ENCODE measurements at regions not wholly inside any gene's neighbourhood (a gene's known extent, or its start where the extent isn't known, plus 50 kb on each side); places are given as distances from the start of the nearest gene placed in this dataset.

- intact Hi-C loops (cut with micrococcal nuclease), result no loop called here
Observed at GRCh38 chr7:88515301-88515700, 208.6 kb upstream of the STEAP4 start.

- intact Hi-C loops (cut with micrococcal nuclease), result no loop called here
Observed at GRCh38 chr7:88509341-88509740, 202.6 kb upstream of the STEAP4 start.

DNA sequence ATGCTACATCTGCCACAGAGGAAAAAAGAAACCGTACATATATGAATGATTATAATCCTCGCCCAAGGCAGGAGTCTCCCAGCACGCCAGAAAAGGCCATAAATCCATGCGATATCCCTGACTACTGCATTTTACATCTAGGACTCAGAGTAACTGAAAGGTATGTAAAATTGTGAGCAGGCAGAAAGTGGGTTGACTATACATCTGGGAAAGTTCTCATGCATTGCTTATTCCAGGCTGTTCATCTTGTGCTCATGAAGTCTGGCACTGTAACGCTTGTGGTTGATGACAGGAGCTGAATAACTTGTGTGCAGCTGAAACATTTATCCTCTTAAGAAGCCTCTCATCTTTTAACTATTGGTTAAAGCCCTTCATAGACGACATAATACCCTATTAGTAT lies 193.4 kb upstream of the STEAP4 start:
- intact Hi-C loops (cut with micrococcal nuclease), result no loop called here

DNA sequence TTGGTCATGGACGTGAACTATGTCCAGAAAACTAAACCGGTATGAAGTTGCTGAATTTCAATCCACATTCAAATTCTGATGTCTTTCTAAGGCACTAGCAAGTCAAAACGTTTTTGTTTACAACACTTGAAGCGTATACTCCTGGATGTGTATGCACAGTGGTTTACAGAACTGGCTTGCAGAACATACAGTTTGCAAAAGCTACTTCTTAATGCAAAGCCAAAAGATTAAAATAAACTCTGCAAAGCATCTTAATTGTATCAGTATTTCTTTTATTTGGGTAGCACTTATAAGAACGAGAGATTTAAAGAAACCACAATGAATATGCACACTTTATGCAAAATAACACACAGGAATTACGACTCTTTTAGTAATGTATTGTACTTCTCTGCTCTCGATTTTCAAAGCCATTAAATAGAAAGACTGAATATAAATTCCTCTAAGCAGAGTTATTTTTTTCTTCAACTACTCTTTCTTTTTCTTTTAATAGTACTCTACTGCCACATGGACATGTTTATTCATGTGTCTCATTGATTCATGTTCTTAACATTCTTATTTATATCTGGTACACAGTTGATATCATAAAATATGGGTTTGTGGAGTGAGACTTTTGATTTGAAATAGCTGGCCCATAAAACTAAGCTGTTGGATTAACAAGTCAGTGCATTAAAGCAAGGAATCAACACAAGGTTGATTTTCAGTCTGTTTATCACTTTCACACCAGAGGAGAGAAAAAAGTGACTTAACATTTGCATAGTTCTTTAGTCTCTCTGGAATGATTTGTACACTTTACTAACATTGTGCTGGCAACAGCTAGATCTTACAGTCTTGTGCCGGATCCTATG lies 189.4 kb upstream of the STEAP4 start:
- intact Hi-C loops (cut with micrococcal nuclease), result no loop called here

GRCh38 chr7:88492153-88492552 lies 185.5 kb upstream of the STEAP4 start:
- intact Hi-C loops (cut with micrococcal nuclease), result no loop called here

GRCh38 chr7:88490874-88491273 lies 184.2 kb upstream of the STEAP4 start:
- intact Hi-C loops (cut with micrococcal nuclease), result no loop called here

DNA sequence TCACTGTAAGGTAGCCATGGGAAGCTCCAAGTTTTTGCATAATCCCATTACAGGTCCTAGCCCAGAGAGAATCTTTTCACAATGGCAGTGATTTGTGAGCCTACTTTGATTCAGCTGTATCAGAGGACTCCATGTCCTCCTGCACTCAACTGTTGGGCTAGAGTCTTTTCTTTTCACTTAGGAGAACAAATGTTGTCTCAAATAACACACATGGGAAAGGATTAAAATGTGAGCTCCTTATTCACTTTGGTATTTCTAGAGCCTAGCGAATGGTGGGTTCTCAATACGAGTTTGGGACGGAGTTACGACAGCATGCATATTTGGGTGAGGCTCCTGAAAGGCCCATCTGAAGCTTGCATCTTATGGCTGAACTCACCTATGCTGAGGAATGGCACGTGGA lies 183.5 kb upstream of the STEAP4 start:
- intact Hi-C loops (cut with micrococcal nuclease), result no loop called here

DNA sequence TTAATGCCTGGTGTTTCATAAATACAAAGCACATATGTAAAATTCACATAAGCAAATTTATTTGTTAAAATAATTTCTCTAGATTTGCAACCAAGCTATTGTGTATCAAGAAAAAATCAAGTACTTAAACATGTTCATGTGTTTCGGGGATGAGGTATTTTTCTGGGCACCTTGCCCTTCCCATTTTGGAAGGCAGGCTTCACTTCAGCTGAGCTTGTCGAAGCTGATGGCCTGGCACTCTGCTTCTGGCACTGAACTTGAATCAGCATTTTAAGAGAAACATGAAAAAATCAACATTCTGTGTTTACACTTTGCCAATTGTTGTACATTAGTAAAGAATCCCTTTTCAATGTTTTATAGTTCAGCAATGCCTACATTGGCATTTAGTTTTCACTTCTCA lies 179.1 kb upstream of the STEAP4 start:
- intact Hi-C loops (cut with micrococcal nuclease), result no loop called here

DNA sequence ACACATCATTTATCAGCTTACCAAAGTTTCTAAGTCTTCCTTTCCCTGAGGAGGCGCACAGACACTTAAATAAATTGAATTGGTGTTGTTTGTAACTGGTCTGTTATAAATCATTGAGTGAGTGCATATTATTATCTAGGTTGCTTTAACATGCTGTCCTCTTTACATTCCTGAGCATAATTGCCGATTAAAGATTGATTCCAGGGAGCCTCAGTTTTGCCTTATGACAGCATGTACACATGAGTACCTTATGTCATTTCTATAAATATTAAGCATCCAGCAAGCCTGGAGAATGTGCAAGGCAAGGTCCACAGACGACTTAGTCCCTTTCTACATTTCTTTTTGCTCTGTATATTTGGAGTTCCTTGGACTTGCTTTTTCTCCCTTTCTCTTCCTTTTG lies 177.9 kb upstream of the STEAP4 start:
- intact Hi-C loops (cut with micrococcal nuclease), result no loop called here

DNA sequence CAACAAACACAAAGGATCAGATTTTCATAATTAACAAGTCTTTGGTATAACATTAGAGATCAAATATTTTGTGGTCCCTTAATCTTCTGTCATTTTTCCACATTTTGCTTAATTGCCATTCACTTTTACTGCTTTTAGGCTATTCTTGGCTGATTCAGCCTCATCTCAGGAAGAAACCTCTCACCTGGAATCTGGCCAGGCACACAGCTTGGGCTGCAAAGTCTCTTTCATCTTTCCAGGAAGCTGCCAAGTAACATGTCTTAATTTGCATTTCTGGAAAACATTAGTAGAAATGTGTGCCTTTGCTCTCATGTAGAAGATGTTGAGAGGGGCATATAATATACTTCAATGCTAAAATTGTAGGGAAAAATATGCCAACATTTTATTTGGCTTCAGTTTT lies 174.2 kb upstream of the STEAP4 start:
- intact Hi-C loops (cut with micrococcal nuclease), result no loop called here

- intact Hi-C loops (cut with micrococcal nuclease), result no loop called here
Observed at GRCh38 chr7:88480271-88480670, 173.6 kb upstream of the STEAP4 start.

GRCh38 chr7:88477976-88478375 lies 171.3 kb upstream of the STEAP4 start:
- intact Hi-C loops (cut with micrococcal nuclease), result no loop called here

DNA sequence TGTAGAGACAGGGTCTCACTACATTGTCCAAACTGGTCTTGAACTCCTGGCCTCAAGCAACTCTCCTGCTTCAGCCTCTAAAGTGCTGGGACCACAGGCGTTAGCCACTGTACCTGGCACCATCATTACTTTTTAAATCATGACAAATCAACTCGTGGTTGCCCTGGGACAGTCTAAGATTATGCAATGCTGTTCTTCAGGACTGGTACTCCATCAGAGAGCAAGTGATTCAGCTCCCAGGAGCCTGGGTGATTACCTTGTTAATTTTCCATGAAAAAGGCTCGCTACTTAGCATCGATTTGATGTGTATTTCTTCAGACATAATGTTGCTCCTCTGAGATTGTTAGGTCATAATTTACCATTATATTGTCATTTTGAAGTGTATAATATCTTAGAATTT lies 158.9 kb upstream of the STEAP4 start:
- intact Hi-C loops (cut with micrococcal nuclease), result no loop called here

DNA sequence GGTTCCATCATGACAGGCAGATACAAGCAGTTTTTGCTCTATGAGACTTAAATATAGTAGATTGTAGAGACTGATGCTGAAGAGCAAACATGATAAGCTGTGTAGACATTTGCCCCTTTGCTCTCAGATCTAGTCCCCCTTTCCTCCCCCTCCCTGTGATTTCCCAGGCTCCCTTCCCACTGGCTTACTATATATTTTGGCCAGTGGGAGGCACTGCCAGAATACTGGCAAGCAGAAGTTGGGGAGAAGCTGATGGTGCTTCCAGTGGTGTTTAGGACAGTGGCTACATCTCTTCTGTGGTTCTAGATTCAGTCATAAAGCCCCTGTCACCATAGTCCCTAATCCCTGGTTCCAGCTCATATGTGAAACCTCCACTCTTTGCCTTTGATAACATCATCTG lies 156.1 kb upstream of the STEAP4 start:
- intact Hi-C loops (cut with micrococcal nuclease), result no loop called here

DNA sequence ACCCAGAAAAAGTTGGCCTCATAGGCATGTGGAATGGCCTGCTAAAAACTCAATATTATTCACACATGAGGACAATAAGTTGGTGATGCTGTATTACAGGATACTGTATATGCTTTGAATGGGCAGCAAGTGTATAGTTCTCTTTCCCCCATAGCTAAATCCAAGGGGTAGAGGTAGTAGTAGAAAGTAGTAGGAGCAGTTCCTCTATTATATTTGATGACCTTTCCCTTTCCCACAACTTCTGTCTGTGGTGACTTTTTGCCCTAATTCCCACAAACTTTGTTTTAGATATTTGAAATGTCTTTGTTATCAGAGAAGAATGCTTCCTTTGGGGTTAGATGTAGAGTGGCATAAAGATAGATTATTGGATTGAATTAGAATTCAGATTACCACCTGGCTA lies 154.0 kb upstream of the STEAP4 start:
- intact Hi-C loops (cut with micrococcal nuclease), result no loop called here

DNA sequence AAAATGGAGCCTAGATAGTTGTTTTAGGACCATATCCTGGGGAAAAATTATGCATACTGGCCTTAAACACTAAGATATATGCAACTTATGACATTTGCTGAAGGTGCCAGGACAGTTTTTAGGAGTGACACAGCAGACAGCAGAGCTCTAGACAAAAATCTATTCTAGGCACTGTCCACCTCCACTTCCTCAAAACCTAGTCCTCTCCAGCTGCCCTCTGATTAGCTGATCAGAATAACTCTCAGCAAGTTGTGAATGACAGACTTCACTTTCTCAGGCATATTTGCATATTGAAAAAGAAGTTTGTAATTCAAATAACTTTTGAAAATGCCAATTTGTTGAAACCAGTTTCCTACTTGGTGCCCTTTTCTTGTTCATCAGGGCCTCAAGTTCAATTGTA lies 152.3 kb upstream of the STEAP4 start:
- intact Hi-C loops (cut with micrococcal nuclease), result no loop called here

- intact Hi-C loops (cut with micrococcal nuclease), result no loop called here
Observed at GRCh38 chr7:88458279-88458678, 151.6 kb upstream of the STEAP4 start.

- intact Hi-C loops (cut with micrococcal nuclease), result no loop called here
Observed at GRCh38 chr7:88457320-88457719, 150.6 kb upstream of the STEAP4 start.

DNA sequence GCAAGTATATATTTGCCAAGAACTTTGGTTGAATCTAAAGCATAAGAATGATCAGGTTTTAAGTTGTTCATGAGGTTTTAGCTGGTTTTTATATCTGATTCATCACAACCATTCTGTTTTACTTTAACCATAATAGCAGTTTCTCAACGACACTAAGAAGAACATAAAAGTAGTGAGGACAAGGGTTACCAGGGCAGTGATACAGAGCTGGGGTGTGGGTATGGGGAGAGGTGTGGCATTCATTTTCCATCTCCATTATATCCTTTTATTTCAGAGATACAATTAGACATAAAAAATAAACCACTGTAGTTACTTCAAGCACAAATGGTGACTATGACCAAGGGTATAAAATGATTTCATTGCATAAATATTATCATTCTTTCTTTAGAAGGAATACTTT lies 149.8 kb upstream of the STEAP4 start:
- intact Hi-C loops (cut with micrococcal nuclease), result no loop called here

DNA sequence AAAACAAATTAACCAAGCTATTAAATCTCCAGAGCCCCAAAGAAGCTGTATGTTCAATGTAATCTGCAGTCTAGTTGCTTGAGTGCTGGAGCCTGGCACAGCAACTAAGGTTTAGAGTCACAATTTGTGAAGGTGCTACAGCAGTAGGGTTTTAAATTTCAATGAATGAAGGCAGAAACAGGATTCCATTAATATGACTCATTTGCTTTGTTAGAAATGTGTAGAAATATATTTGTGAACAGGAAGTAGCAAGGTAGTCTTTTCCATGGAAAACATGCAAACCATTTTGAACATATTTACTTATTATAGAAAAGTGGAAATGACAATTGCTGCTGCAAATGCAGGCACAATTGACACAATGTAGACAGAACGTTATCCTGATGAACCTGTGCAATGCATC lies 149.0 kb upstream of the STEAP4 start:
- intact Hi-C loops (cut with micrococcal nuclease), result no loop called here

- intact Hi-C loops (cut with micrococcal nuclease), result no loop called here
Observed at GRCh38 chr7:88452646-88453045, 146.0 kb upstream of the STEAP4 start.

- intact Hi-C loops (cut with micrococcal nuclease), result no loop called here
Observed at GRCh38 chr7:88450874-88451273, 144.2 kb upstream of the STEAP4 start.

- intact Hi-C loops (cut with micrococcal nuclease), result no loop called here
Observed at GRCh38 chr7:88449410-88449809, 142.7 kb upstream of the STEAP4 start.

- intact Hi-C loops (cut with micrococcal nuclease), result loop anchor here (5.0 kb wide), 1 partner anchor 40 kb away; no protein-coding TSS in a partner anchor
Observed at GRCh38 chr7:88442413-88442812, 135.7 kb upstream of the STEAP4 start.
